ENCODE measurements at regions not wholly inside any gene's neighbourhood (a gene's known extent, or its start where the extent isn't known, plus 50 kb on each side); places are given as distances from the start of the nearest gene placed in this dataset.

- TF ChIP-seq POLR2A (IDR thresholded peaks at IDR 0.05), result no peak
- no peak for TF ChIP-seq CTCF (IDR thresholded peaks at IDR 0.05)
Measured at GRCh38 chr5:82424211-82424610, 146.1 kb upstream of the RPS23 start.

All from uterus (tissue), 2 donors.